Calu3 (cell line): ENCODE measurements at regions not wholly inside any gene's neighbourhood (a gene's known extent, or its start where the extent isn't known, plus 50 kb on each side); places are given as distances from the start of the nearest gene placed in this dataset.
A peak's percentile ranks its signal among the peaks of the same experiment; 100 is the strongest.

Source experiments
- BruUV-seq: library from RNA; stranded (reverse); fragments of 400-500 nt; replicated peaks from 2 replicates; lab custom pipeline; 2021; lab: Mats Ljungman, UMichigan
- CTCF ChIA-PET: fragments of 300-600 bp; sonication (Branson Sonifier 250); formaldehyde crosslinking; loops from one replicate; lab custom pipeline; 2022; ENCODE audit warnings: antibody characterized with exemption; lab: Charles Lee
- DNase-seq: peaks from one replicate; pipeline ENCODE4 v3.0.0; 2022
- H3K27ac Mint-ChIP-seq: one replicate; pipeline ENCODE4 v1.8.0; 2022; ENCODE audit warnings: mixed read lengths; ENCODE audit not compliant: unreplicated experiment
- H3K27me3 Mint-ChIP-seq: one replicate; pipeline ENCODE4 v1.8.0; 2022; ENCODE audit warnings: mixed read lengths; ENCODE audit not compliant: unreplicated experiment
- H3K36me3 Mint-ChIP-seq: one replicate; pipeline ENCODE4 v1.8.0; 2022; ENCODE audit warnings: mild to moderate bottlenecking, moderate library complexity, mixed read lengths; ENCODE audit not compliant: insufficient read depth, unreplicated experiment
- H3K4me1 Mint-ChIP-seq: one replicate; pipeline ENCODE4 v1.8.0; 2022; ENCODE audit warnings: mild to moderate bottlenecking, low read depth, mixed read lengths; ENCODE audit not compliant: unreplicated experiment
- H3K4me3 Mint-ChIP-seq: one replicate; pipeline ENCODE4 v1.8.0; 2022; ENCODE audit warnings: mild to moderate bottlenecking, low read depth, moderate library complexity, mixed read lengths; ENCODE audit not compliant: unreplicated experiment
- H3K9me3 Mint-ChIP-seq: one replicate; pipeline ENCODE4 v1.8.0; 2022; ENCODE audit warnings: low read depth, mixed read lengths; ENCODE audit not compliant: unreplicated experiment
- intact Hi-C: fragments of 100-400 bp; cut with micrococcal nuclease; formaldehyde crosslinking; loops from one replicate; pipeline ENCODE4 v1.10.0; 2022; ENCODE audit not compliant: unreplicated experiment
- TF ChIP-seq, protein P1 (sequence below): fragments of 200-600 bp; IDR thresholded peaks from one replicate; pipeline ENCODE4 v1.8.0; 2022; ENCODE audit warnings: antibody characterized with exemption; ENCODE audit not compliant: unreplicated experiment

DNA sequence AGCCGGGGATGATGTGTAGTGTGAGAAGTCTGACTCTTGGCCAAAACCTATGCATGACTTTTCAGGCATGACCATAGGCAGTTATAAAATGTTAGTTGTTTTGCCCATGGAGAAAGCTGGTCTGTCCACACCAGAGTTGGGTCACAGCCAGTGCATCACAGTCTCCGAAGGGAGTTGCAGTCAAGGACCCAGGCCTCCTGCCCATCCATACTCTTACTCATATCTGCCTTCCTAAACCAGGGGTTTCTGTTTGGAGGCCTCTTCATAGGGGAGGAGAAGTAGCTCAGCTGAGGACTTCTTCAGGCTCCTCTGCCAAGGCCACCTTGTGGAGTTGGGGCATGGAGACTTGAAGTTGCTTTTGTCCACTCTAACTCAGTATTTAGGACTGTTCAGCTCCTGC lies 1008.3 kb downstream of the PCDH18 start:
- TF ChIP-seq, protein P1, sequence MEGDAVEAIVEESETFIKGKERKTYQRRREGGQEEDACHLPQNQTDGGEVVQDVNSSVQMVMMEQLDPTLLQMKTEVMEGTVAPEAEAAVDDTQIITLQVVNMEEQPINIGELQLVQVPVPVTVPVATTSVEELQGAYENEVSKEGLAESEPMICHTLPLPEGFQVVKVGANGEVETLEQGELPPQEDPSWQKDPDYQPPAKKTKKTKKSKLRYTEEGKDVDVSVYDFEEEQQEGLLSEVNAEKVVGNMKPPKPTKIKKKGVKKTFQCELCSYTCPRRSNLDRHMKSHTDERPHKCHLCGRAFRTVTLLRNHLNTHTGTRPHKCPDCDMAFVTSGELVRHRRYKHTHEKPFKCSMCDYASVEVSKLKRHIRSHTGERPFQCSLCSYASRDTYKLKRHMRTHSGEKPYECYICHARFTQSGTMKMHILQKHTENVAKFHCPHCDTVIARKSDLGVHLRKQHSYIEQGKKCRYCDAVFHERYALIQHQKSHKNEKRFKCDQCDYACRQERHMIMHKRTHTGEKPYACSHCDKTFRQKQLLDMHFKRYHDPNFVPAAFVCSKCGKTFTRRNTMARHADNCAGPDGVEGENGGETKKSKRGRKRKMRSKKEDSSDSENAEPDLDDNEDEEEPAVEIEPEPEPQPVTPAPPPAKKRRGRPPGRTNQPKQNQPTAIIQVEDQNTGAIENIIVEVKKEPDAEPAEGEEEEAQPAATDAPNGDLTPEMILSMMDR, result no peak
- no TSS peak for BruUV-seq
- no peak overlapping the region for H3K4me3 Mint-ChIP-seq
- intact Hi-C loops, result no loop called here
- peaks cover 3% of the 10 kb centered on the region for H3K9me3 Mint-ChIP-seq
- no peak overlapping the region for H3K27ac Mint-ChIP-seq
- H3K4me1 Mint-ChIP-seq, result no peaks in the 10 kb centered on the region
- CTCF ChIA-PET, result no interaction called here
- H3K36me3 Mint-ChIP-seq, result no peaks in the 10 kb centered on the region
- no peak for DNase-seq
- H3K27me3 Mint-ChIP-seq, result no peaks in the 10 kb centered on the region

DNA sequence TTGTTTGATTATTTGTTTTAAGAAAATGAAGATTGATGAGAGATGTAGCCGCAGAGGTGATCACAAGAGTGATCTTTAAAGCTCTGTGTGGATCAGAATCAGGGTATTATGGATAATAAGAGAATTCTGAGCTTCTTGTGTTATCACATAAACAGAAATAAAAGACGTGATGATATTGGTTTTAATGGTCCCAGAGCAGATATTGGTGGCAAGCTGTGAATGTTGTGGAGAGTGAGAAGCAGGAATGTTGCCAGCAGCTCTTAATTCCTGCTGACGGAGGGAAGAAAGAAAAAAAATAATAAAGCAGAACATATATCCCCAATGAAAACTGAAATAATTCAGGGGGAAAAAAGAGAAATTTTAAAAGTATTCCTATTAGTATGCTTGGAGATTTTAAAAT lies 1015.9 kb downstream of the PCDH18 start:
- no peak overlapping the region for H3K27ac Mint-ChIP-seq
- CTCF ChIA-PET, result no interaction called here
- H3K36me3 Mint-ChIP-seq, result no peaks in the 10 kb centered on the region
- no peaks in the 10 kb centered on the region for H3K27me3 Mint-ChIP-seq
- intact Hi-C loops, result no loop called here
- DNase-seq, result no peak
- no TSS peak for BruUV-seq
- no peaks in the 10 kb centered on the region for H3K4me1 Mint-ChIP-seq
- no peak overlapping the region for H3K4me3 Mint-ChIP-seq
- TF ChIP-seq, protein P1, result no peak
- H3K9me3 Mint-ChIP-seq, result peaks cover 3% of the 10 kb centered on the region

DNA sequence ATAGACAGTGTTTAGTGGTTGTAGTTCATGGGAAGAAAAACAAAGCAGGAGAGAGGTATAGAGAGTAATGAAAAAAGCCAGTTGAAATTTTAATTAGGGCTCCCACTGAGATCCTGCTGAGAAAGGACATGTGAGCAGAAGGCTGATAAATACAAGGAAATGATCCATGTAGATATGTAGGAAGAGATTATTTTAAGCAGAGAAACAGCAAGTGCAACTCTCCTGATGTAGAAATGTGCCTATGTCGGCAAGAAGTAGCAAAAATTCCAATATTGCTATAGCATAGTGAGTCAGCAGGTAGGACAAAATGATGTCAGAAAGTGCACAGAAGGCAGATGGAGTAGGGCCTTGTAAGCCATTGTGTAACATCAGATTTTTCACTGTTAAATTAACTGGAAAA lies 1027.3 kb downstream of the PCDH18 start:
- CTCF ChIA-PET, result no interaction called here
- BruUV-seq, result no TSS peak
- H3K36me3 Mint-ChIP-seq, result no peaks in the 10 kb centered on the region
- no peaks in the 10 kb centered on the region for H3K27me3 Mint-ChIP-seq
- TF ChIP-seq, protein P1, result no peak
- peak overlapping the region; percentile 55 for H3K27ac Mint-ChIP-seq
- H3K9me3 Mint-ChIP-seq, result no peaks in the 10 kb centered on the region
- DNase-seq, result no peak
- H3K4me1 Mint-ChIP-seq, result peaks cover 8% of the 10 kb centered on the region
- no peak overlapping the region for H3K4me3 Mint-ChIP-seq
- intact Hi-C loops, result no loop called here

DNA sequence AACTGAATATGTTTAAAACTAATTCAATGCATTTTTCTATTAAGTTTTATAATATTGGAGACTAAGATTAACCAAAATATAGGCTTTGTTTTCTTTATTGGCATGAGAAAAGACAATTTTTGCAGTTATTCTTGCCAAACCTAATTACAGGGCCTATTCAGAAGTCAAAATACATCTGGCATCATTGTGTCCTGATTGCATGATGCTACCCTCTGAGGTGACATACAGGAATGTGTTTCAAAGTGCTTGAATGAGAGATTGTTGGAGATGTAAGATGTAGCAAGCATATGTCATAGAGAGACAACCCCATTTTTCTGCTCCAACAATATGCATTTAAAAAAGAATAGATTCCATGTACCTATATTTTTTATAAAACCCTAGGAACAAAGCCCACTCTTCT lies 1036.4 kb downstream of the PCDH18 start:
- Mint-ChIP-seq H3K4me3 (no peak overlapping the region), H3K4me1 (no peaks in the 10 kb centered on the region), H3K27me3 (no peaks in the 10 kb centered on the region), H3K9me3 (no peaks in the 10 kb centered on the region), H3K27ac (no peak overlapping the region), H3K36me3 (no peaks in the 10 kb centered on the region)
- intact Hi-C loops, result no loop called here
- DNase-seq, result no peak
- BruUV-seq, result no TSS peak
- TF ChIP-seq, protein P1, result no peak
- CTCF ChIA-PET, result no interaction called here
